ENCODE measurements at regions not wholly inside any gene's neighbourhood (a gene's known extent, or its start where the extent isn't known, plus 50 kb on each side); places are given as distances from the start of the nearest gene placed in this dataset.

- no peak overlapping the region for H3K4me2 ChIP-seq (ENCODE audit: low read depth, low read length)
- H3K56ac ChIP-seq (ENCODE audit: extremely low read depth, insufficient read depth, low read length): no peak overlapping the region
- 60% methylated on average over 1 of the region's 3 CpGs; no CpG with 5 or more reads in 1 of the 2 experiments for WGBS, 2 experiments (ENCODE audit: extremely low coverage in 2 of 2, insufficient read length in 1 of 2)
Observed at GRCh38 chr2:65549257-65549627, 116.8 kb upstream of the SPRED2 start.

More at GRCh38 chr2:65549257-65549627, 116.8 kb upstream of the SPRED2 start:
- H2AK9ac ChIP-seq (replicated peaks; ENCODE audit: low read depth, low read length, poor library complexity): no peak overlapping the region
- ChIA-PET CTCF (no interaction called here), POLR2A (ENCODE audit: unreplicated experiment) (no interaction called here)
- H3K14ac ChIP-seq (replicated peaks; ENCODE audit: low read depth, low read length): no peak overlapping the region
- intact Hi-C loops (cut with micrococcal nuclease): no loop called here
- no peaks in the 10 kb centered on the region for H3K36me3 ChIP-seq (ENCODE audit: control insufficient read depth, insufficient read depth, low read length)
- no peak overlapping the region for H3K18ac ChIP-seq (ENCODE audit: low read depth, low read length)
- no peaks in the 10 kb centered on the region for H3K9me3 ChIP-seq (ENCODE audit: control insufficient read depth, insufficient read depth, low read length)
- H2BK5ac ChIP-seq (ENCODE audit: low read depth, low read length, poor library complexity, severe bottlenecking): no peak overlapping the region
- no peaks in the 10 kb centered on the region for H4K20me1 ChIP-seq (ENCODE audit: insufficient read depth, low read length)
- no peak overlapping the region for H3K4me3 ChIP-seq (ENCODE audit: insufficient read depth, low read depth, low read length)
- TF ChIP-seq ELK1 (IDR thresholded peaks at IDR 0.05; ENCODE audit: borderline replicate concordance, low read depth, low read length) (no peak), RFX5 (IDR thresholded peaks at IDR 0.05; ENCODE audit: low read depth, low read length) (no peak), POLR2A (IDR thresholded peaks at IDR 0.05; ENCODE audit: low read depth, low read length) (no peak), SMC3 (IDR thresholded peaks at IDR 0.05; ENCODE audit: low read depth, low read length) (no peak), CEBPB (IDR thresholded peaks at IDR 0.05; ENCODE audit: low read depth, low read length) (no peak), MAFK (IDR thresholded peaks at IDR 0.05; ENCODE audit: low read depth, low read length) (no peak), CTCF (conservative IDR thresholded peaks at IDR 0.05; ENCODE audit: low read depth, low read length) (no peak), RCOR1 (IDR thresholded peaks at IDR 0.05; ENCODE audit: insufficient replicate concordance, low read length) (no peak), USF2 (IDR thresholded peaks at IDR 0.05; ENCODE audit: low read depth, low read length) (no peak), BHLHE40 (IDR thresholded peaks at IDR 0.05; ENCODE audit: low read depth, low read length) (no peak), NFE2L2 (IDR thresholded peaks at IDR 0.05; ENCODE audit: low read depth, low read length) (no peak), FOS (IDR thresholded peaks at IDR 0.05; ENCODE audit: low read depth, low read length) (no peak), MXI1 (IDR thresholded peaks at IDR 0.05; ENCODE audit: borderline replicate concordance, low read depth, low read length) (no peak), CHD1 (IDR thresholded peaks at IDR 0.05; ENCODE audit: low read depth, low read length) (no peak), MAZ (IDR thresholded peaks at IDR 0.05; ENCODE audit: borderline replicate concordance, low read depth, low read length) (no peak), RAD21 (IDR thresholded peaks at IDR 0.05; ENCODE audit: low read length) (no peak)
- no TSS peak for BruUV-seq (replicated peaks)
- H2AFZ ChIP-seq (replicated peaks; ENCODE audit: low read length, poor library complexity): no peak overlapping the region
- no peak overlapping the region for H4K8ac ChIP-seq (ENCODE audit: low read depth in 2 of 2, low read length in 2 of 2)
- no peak overlapping the region for H2BK15ac ChIP-seq (ENCODE audit: low read depth, low read length)
- no peak overlapping the region for H3K4ac ChIP-seq (ENCODE audit: low read depth, low read length)
- H3K27ac ChIP-seq (ENCODE audit: insufficient read depth, low read length): no peak overlapping the region
- H3K23ac ChIP-seq (ENCODE audit: low read depth, low read length): no peak overlapping the region
- no peak overlapping the region for H3K9ac ChIP-seq (ENCODE audit: low read depth, low read length)
- H4K91ac ChIP-seq (ENCODE audit: insufficient read depth, low read depth, low read length): no peak overlapping the region
- dilution Hi-C loops (cut with HindIII; ENCODE audit: low sequenced_read_pairs, unreplicated experiment): no loop called here
- peaks cover 5% of the 10 kb centered on the region for H3K4me1 ChIP-seq (ENCODE audit: control insufficient read depth, insufficient read depth, low read length)
- in situ Hi-C loops (cut with MboI; ENCODE audit: low sequenced_read_pairs): loop anchor here (5.0 kb wide), 1 partner anchor 282 kb away; no protein-coding TSS in a partner anchor
- no peak overlapping the region for H2BK120ac ChIP-seq (ENCODE audit: low read depth, low read length)
- no peaks in the 10 kb centered on the region for H3K79me1 ChIP-seq (ENCODE audit: low read depth in 1 of 2, low read length in 2 of 2)
- ATAC-seq (ENCODE audit: low read depth) (no peak), DNase-seq (no peak)
- H3K27me3 ChIP-seq (ENCODE audit: control insufficient read depth, insufficient read depth, low read length): no peaks in the 10 kb centered on the region
- no peak overlapping the region for H2AK5ac ChIP-seq (ENCODE audit: low read depth, low read length)
- no peak overlapping the region for H4K5ac ChIP-seq (ENCODE audit: low read depth, low read length)
- 0 out of 2 replicates have a peak, but pooled peaks cover 6% of the 10 kb centered on the region for H3K9me1 ChIP-seq (ENCODE audit: insufficient read depth, low read length)
- H2BK20ac ChIP-seq (ENCODE audit: low read depth, low read length): no peak overlapping the region

Data from IMR-90 (cell line).